ENCODE measurements at regions not wholly inside any gene's neighbourhood (a gene's known extent, or its start where the extent isn't known, plus 50 kb on each side); places are given as distances from the start of the nearest gene placed in this dataset.

DNA sequence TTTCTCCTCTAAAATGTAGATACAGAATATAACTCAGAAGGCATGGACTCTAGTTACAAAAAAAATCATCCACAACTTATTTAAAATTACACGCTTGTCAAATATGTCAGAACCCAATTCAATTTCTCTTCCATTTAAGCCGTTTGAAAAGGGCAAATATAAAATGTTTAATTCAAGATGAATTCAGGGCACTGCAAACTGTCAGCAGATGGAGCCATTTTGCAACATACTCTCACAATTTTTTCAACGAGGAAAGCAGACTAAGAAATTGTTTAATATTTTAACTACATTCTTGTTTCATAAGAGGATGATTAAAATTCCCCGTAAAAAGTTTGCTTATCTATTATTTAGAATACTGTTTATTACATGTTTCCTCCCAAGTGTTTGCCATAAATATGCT lies 321.3 kb upstream of the CPXCR1 start:
- peak; percentile 1 for DNase-seq

DNA sequence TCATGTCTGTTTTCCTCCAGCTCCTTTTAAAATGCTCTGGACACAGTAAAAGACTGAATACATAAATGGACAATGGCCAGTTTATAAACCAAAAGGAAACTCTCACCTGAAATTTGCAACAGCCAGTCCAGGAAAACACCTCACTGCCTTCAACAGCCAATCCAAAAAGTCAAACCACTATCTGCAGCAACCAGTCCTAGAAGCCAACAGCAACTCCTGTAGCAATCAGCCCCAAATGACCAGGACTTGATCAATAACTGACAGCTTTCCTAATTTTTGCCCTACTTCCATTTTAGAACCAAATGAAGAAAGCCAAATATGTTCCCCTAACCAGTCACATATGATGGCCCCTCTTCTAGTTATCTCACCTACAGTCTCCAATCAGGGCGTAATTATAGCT lies 309.5 kb upstream of the CPXCR1 start:
- no peak for DNase-seq

DNA sequence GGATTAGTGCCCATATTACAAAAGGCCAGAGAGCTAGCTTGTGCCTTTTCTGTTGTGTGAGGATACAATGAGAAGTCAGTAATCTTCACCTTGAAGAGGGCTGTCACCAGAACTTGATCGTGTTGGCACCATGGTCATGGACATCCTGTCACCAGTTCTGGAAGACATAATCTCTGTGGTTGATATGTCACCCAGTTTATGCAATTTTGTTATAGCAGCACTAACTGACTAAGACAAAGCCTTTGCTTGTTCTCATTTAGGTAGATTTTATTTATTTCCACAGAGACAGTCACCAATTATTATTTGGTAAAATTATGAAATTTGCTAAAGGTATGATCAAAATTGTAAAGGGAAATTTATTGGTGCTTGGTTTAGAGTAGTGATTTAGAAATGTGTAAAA lies 308.8 kb upstream of the CPXCR1 start:
- no peak for DNase-seq

DNA sequence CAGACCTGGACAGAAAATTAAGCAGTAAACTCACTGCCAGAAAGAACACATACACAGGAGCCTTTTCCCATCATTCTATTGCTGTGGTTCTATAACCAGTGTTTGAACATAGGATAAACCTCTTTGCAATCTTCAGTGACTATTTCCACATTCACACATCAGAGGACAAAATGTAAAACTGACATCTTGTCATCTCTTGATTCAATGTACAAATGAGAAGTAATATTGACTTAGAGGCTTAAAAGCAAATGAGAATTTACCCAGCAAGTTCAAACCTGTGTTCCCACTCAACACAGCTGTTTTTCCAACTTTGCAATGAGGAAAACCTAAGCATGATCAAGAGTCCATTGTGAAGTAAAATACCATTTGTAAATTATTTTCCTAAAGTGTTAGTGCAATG lies 307.1 kb upstream of the CPXCR1 start:
- no peak for DNase-seq

Measured in NCI-H748 treated with DMSO at 0.1 percent for 48 hours (cell line).